OCI-M2 (cell line): ENCODE measurements at regions not wholly inside any gene's neighbourhood (a gene's known extent, or its start where the extent isn't known, plus 50 kb on each side); places are given as distances from the start of the nearest gene placed in this dataset.
"Not testable (repeated sequence)": the region's sequence is repeated elsewhere in the genome, so short reads cannot be mapped to it uniquely, and the experiment has no call there.

Experiments used
- DNase-seq: peaks from one replicate; lab custom pipeline; 2025; ENCODE audit not compliant: unreplicated experiment; lab: John Stamatoyannopoulos, UW

- DNase-seq = no peak
Measured at GRCh38 chr12:59365133-59365532, 230.7 kb upstream of the SLC16A7 start.

DNA sequence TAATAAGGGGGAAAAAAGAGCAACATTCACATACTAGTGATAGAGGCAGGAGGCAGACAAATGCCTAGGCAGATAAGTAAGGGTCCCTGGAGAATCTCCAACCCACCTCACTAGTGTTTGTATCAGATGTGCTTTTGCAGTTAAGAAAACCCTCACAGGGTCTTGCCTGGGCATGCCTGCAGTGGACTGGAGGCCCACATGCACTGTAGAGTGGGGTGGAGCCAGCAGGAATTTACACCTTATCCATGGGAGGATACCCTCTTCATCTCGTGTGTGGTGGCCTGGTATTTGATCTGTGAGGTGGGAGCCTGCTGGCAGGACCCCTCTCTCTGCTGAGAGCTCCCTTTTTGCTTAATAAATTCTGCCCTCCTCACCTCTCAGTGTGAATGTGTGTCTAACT, 238.0 kb upstream of the SLC16A7 start:
- DNase-seq = no peak

DNA sequence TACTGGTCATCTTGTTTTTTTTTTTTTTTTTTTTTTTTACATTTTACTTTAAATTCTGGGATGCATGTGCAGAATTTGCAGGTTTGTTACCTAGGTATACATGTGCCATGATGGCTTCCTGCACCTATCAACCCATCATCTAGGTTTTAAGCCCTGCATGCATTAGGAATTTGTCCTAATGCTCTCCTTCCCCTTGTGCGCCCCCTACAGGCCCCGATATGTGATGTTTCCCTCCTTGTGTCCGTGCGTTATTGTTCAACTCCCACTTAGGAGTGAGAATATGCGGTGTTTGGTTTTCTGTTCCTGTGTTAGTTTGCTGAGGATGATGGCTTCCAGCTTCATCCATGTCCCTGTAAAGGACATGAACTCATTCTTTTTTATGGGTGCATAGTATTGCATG, 249.6 kb upstream of the SLC16A7 start:
- not testable (repeated sequence) for DNase-seq

DNA sequence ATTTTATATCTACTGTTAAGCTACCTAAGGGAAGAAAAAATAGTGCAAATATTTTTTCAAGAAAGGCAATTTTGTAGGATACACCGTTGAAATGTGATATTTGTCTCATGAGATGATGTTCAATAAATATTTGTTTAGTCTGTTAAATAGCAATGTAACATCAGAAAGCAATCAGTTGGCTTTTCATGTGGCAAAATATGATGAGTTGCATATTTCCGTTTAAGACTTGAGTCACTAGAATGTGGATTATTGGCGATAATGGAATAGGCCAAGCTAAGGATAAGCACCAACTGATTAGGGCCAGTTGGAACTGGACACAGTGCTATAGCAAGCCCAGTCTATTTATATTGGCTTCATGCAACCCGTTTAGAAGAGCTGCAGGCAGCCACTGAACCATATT, 250.4 kb upstream of the SLC16A7 start:
- no peak for DNase-seq

DNA sequence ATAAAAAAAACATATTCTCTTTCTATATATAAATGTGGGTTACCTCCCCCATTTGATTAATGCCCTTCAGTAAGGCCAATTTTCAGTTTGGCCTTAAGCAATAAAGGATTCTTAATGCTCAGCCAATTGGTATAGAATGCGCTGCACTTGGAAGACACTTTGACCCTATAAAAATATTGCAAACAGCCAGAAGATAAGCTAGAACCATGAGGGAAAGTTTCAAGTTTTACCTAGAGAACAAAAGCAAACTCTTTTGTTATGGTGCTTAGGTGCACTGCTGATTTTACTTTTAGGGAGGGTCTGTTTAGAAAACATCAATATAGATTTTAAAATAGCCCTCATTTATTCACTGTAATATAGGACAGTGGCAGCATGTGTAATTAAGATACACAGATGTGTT, 251.6 kb upstream of the SLC16A7 start:
- DNase-seq = no peak

DNA sequence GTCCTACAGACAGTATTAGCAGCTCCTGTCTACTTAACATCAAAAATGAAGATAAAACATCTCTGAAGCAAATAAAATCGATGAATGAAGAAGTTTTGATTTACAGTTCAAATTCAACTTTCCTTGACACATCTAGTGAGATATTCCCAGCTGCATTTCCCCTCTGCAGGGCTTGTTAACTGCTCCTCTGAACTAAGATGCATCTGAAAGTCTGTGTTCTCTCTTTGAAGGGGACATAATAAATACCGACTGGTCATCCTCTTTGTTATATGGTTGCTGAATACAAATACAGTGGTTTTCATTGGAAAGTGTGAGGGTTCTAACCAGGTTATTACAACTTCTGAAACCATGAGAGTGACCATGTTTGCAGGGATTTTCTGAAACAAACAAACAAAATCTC, 266.4 kb upstream of the SLC16A7 start:
- DNase-seq = no peak

DNA sequence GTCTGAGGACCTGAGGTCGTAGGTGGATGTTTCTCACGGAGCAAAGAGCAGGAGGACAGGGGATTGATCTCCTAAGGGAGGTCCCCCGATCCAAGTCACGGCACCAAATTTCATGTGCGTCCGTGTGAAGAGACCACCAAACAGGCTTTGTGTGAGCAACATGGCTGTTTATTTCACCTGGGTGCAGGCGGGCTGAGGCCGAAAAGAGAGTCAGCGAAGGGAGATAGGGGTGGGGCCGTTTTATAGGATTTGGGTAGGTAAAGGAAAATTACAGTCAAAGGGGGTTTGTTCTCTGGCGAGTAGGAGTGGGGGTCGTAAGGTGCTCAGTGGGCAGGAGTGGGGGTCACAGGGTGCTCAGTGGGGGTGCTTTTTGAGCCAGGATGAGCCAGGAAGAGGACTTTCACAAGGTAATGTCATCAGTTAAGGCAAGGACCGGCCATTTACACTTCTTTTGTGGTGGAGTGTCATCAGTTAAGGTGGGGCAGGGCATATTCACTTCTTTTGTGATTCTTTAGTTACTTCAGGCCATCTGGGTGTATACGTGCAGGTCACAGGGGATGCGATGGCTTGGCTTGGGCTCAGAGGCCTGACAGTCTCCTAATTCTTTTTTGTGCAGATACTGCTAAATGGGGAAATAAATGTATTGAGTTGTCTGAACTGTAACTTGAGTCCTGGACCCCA, 267.3 kb upstream of the SLC16A7 start:
- not testable (repeated sequence) for DNase-seq

- DNase-seq = not testable (repeated sequence)
Measured at GRCh38 chr12:59326457-59326856, 269.4 kb upstream of the SLC16A7 start.

GRCh38 chr12:59322473-59322872, 273.4 kb upstream of the SLC16A7 start:
- DNase-seq = no peak

GRCh38 chr12:59321278-59321677, 274.6 kb upstream of the SLC16A7 start:
- no peak for DNase-seq

GRCh38 chr12:59320112-59320511, 275.7 kb upstream of the SLC16A7 start:
- no peak for DNase-seq

GRCh38 chr12:59318940-59319339, 276.9 kb upstream of the SLC16A7 start:
- no peak for DNase-seq

DNA sequence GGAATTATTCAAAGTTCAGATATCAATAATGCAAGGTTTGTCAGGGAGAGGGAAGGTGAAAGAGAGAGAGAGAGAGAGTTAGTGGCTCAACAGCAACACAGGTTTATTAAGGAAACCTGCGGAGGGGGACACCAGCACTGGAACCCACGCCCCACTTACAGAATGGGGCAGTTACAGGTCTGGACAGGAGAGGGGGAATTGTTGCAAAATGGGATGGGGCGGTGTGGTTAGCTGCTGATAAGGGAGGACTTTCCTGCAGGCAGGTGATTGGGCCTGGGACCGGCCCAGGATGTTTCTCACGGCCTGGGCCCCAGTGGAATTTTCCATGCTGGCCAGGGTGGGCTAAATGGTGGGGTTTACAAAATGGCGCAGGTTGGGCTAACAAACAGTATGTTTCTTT, 278.2 kb upstream of the SLC16A7 start:
- DNase-seq = no peak

DNA sequence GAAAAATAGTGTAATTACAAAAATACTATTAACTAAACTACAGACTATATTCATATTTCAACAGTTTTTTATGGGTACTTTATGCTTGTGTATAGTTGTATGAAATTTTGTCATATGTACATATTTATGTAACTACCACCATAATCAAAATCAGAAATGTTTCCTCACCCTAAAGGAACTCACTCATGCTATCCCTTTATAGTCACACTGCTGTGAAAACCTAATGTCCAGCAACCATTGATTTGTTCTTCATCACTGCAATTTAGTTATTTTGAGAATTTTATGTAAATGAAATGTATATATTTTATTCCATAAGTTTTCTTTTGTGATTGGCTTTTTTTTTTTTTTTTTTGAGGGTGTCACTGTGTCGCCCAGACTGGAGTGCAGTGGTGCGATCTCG, 278.9 kb upstream of the SLC16A7 start:
- no peak for DNase-seq

DNA sequence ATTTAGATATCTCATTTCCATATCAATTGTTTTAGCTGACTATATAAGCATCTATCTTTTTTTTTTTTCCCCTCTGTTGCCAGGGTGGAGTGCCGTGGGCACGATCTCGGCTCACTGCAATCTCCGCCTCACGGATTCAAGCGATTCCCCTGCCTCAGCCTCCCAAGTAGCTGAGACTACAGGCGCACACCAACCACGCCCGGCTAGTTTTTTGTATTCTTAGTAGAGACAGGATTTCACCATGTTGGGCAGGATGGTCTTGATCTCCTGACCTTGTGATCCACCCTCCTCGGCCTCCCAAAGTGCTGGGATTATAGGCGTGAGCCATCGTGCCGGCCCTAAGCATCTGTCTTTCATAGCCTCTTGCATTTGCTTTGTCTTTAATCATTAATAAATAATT, 279.5 kb upstream of the SLC16A7 start:
- not testable (repeated sequence) for DNase-seq

DNA sequence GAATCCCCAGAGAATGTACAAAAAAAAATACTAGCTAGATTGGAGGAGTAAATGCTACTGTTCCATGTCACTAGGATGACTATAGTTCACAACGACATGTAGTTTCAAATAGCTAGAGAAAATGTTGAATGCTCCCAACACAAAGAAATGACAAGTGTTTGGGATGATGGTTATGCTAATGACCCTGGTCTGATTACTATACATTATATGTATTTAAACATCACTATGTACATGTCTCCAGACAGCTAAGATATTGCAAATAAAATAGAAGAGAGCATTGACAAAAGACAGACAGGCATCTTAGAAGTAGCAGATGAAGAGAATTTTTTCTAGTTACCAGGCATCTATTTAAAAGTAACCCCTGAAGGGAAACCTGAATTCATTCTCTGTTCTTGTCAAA, 281.6 kb upstream of the SLC16A7 start:
- no peak for DNase-seq

DNA sequence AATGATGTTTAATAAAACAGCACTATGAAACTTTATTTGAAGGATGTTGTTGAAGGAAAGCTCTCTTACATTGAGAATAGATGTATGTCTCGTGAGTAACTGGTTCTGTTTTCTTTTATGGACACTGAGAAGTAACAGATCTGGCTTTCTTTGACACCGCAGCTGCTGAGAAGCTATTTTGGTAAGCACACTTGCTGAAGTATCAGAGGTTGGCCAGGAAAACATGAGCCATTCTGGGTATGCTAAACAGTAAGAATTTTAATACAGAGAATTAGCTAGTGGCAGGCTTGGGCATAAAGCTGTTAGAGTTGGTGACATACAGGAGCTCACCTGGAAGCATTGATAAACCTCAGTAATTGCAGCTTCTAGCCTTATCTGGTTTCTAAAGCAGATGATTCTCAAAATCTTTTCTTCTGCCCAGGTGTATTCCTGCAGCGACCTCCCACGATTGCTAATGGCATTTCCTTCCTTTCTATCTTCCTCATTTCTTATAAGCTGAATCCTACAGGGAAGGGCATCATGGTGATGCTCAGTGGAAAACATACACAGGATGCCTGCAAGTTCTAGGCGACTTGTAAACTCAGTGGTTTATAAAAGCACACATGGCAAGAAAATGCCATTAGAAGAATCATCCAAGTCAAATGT, 291.6 kb upstream of the SLC16A7 start:
- DNase-seq = no peak

- no peak for DNase-seq
Measured at GRCh38 chr12:59298296-59298695, 297.5 kb upstream of the SLC16A7 start.

GRCh38 chr12:59294221-59294620, 301.6 kb upstream of the SLC16A7 start:
- DNase-seq = no peak

GRCh38 chr12:59282999-59283398, 312.8 kb upstream of the SLC16A7 start:
- DNase-seq = no peak

DNA sequence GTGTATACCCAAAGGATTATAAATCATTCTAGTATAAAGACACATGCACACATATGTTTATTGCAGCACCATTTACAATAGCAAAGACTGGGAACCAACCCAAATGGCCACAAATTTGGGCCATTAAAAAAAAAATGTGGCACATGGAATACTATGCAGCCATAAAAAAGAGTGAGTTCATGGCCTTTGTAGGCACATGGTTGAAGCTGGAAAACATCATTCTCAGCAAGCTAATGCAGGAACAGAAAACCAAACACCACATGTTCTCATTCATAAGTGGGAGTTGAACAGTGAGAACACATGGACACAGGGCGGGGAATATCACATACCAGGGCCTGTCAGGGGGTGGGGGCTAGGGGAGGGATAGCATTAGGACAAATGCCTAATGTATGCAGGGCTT, 322.3 kb upstream of the SLC16A7 start:
- not testable (repeated sequence) for DNase-seq

GRCh38 chr12:59268295-59268809, 327.5 kb upstream of the SLC16A7 start:
- DNase-seq = no peak

DNA sequence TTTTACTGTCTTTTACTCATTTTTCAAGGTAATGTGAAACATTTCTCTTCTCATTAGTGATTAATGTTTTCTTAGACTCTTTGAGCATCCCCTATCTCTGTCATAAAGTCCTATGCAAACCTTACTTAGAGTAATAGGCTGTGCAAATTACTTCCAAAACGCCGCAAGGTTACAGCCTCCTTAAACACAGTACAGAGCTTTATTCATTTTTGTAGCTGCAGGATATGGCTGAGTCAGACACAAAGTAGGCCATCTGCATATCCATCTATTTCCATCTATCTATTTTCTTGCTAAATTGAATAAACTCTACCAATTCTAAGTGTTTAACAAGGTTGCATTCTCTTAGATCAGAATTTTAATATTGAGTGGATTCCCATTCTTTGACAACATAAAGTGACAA, 335.6 kb upstream of the SLC16A7 start:
- DNase-seq = no peak
